Fibroblast of villous mesenchyme (primary cell): ENCODE measurements at regions not wholly inside any gene's neighbourhood (a gene's known extent, or its start where the extent isn't known, plus 50 kb on each side); places are given as distances from the start of the nearest gene placed in this dataset.

ENCODE experiments used
- DNase-seq: peaks from one replicate; pipeline ENCODE4 v3.0.0-alpha.2; 2010; ENCODE audit warnings: low read depth
- H3K4me3 ChIP-seq: 2 replicates; pipeline ENCODE4 v1.5.1; 2011; ENCODE audit warnings: low read depth, mild to moderate bottlenecking, low read length
- TF ChIP-seq, protein P1 (sequence below): IDR thresholded peaks from 2 replicates; pipeline ENCODE4 v1.5.1; 2012; ENCODE audit warnings: low read depth, mild to moderate bottlenecking, low read length; ENCODE audit not compliant: insufficient read depth

DNA sequence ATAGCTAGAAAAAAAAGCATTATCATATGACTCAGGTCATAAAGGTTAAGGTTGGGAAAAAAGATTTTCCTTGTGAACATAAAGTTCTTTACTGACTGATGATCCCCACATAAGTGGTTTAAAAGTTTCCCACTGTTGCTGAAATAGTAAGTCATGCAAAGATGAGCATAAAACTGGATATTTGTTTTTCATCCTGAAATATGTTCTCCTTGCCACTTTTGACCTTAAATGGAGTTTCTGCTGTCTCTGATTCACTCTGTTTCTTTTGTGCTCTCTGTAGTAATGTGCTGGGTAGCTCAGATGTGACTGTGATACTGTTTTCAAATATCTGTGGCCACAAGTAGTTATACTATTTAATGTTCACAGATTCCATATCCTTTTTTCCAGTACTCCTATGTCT lies 162.5 kb upstream of the GAS1 start:
- TF ChIP-seq, protein P1, sequence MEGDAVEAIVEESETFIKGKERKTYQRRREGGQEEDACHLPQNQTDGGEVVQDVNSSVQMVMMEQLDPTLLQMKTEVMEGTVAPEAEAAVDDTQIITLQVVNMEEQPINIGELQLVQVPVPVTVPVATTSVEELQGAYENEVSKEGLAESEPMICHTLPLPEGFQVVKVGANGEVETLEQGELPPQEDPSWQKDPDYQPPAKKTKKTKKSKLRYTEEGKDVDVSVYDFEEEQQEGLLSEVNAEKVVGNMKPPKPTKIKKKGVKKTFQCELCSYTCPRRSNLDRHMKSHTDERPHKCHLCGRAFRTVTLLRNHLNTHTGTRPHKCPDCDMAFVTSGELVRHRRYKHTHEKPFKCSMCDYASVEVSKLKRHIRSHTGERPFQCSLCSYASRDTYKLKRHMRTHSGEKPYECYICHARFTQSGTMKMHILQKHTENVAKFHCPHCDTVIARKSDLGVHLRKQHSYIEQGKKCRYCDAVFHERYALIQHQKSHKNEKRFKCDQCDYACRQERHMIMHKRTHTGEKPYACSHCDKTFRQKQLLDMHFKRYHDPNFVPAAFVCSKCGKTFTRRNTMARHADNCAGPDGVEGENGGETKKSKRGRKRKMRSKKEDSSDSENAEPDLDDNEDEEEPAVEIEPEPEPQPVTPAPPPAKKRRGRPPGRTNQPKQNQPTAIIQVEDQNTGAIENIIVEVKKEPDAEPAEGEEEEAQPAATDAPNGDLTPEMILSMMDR: no peak
- peak; percentile 66 for DNase-seq

DNA sequence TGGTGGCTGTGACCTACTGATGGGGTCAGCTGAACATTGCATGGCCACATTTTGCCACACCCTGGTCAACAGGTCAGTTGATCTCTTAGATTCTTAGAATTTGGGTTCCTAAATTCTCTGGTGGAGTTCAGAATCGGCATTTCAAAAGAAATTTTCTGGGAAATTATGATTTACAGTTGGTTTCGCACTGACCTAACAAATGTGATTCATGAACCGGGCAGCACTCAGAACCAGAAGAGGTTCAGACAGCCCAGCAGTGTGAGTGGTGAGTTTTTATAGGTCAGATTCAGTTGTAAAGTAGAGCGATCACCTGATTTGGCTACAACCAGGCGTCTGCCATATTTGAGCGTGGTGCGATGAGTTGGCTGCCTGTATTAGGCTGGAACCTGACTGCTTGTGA lies 163.7 kb upstream of the GAS1 start:
- TF ChIP-seq, protein P1: no peak
- H3K4me3 ChIP-seq: no peak overlapping the region
- no peak for DNase-seq

More for the DNA sequence above, 162.5 kb upstream of the GAS1 start:
- no peak overlapping the region for H3K4me3 ChIP-seq

DNA sequence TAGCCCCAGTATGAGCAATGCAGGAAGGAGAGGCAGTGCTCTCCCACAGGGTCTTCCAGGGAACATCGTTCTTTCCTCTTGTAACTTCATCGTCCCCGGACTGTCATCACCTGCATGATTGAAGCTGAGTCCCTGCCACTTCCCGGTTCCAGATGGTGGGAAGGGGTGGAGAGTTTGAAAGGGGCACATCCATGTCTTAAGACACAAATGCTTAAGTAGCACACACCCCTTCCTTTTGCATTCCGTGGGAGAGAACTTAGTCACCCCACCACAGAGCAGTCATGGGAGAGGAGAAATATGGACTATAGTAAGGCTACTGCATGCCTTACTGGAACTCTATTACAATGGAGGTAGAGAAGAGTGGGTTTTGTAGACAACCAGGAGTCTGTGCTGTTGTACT lies 165.3 kb upstream of the GAS1 start:
- no peak overlapping the region for H3K4me3 ChIP-seq
- TF ChIP-seq, protein P1: no peak
- DNase-seq: no peak

DNA sequence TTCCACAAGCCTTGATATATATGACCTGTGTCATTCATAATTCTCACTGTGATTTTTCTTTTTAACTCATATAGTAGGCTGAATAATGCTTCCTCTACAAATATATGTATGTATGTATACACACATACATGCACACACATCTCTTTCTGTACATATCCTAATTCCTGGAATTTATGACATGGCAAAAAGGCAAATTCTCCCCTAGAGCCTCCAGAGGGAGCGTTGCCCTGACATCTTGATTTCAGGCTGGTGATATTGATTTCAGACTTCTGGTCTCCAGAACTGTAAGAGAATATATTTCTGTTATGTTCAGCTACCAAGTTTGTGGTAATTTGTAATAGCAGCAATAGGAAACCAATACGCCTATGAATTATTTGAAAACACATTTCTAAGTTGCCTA lies 166.6 kb upstream of the GAS1 start:
- no peak for DNase-seq
- TF ChIP-seq, protein P1: no peak
- no peak overlapping the region for H3K4me3 ChIP-seq

DNA sequence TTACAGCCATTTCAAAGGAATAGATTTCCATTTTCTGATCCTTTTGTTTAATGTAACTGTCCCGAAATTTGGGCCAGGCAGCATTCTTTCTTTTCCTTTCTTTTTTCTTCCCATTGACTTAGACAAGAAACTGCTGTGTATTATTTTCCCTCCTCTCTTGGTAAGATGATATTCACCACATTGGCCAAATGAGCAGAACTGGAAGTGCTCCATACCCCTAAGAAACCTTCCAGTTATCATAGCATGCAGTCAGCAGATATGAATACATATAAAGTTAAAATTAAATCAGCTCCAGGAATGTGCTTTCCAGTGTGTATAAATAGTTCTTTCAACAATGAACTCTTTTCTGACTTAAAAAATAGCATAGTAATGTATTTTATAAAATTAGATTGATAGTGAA lies 168.5 kb upstream of the GAS1 start:
- DNase-seq: no peak
- TF ChIP-seq, protein P1: no peak
- H3K4me3 ChIP-seq: no peak overlapping the region

DNA sequence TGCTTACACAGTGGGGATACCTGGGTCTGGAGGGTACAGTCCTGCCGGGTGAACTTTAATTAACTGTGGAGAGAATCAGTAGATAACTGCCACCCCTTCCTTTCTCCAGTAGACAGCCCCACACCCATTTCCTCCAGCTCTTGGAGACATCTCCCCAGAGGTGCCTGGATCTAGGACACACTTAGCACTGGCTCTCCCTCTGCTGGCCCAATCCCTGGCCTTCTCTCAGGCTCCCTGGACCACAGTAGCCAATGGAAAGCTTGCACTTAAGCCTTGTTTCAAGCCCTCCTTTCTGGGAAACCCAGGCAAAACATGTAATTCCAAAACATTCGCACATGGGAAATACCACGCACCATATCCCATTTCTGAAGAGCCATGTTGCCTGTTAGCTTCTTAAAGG lies 169.2 kb upstream of the GAS1 start:
- DNase-seq: no peak
- TF ChIP-seq, protein P1: no peak
- H3K4me3 ChIP-seq: no peak overlapping the region

DNA sequence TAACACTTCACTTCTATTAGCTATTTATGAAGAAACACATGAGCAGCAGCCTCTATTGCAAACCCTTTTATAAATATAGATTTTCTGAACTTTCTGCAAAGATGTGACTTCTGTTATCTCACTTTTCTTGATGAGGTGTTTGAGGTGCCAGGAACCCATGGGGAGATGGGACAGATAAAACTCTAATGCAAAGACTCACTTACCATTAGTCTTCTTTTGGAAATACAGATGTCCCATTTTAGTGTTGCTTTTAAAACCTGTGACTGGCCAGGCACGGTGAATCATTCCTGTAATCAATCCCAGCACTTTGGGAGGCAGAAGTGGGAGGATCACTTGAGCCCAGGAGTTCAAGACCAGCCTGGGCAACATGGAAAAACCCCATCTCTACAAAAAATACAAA lies 171.3 kb upstream of the GAS1 start:
- DNase-seq: no peak
- no peak overlapping the region for H3K4me3 ChIP-seq
- TF ChIP-seq, protein P1: no peak
